T-helper 1 cell treated with Interleukin-12 subunit alpha and Interleukin-12 subunit beta and Interleukin-4 antibody, amounts not matched to agents 30 μg/mL and 1 μg/mL, for 36 hours (primary cell): ENCODE measurements at regions not wholly inside any gene's neighbourhood (a gene's known extent, or its start where the extent isn't known, plus 50 kb on each side); places are given as distances from the start of the nearest gene placed in this dataset.
"Not testable (repeated sequence)": the region's sequence is repeated elsewhere in the genome, so short reads cannot be mapped to it uniquely, and the experiment has no call there.

Experiments used
- H3K27ac Mint-ChIP-seq: one replicate; pipeline ENCODE4 v1.8.0; 2021; ENCODE audit warnings: mild to moderate bottlenecking, mixed read lengths
- H3K27me3 Mint-ChIP-seq: one replicate; pipeline ENCODE4 v1.8.0; 2021; ENCODE audit warnings: low read depth, mixed read lengths
- H3K36me3 Mint-ChIP-seq: one replicate; pipeline ENCODE4 v1.8.0; 2021; ENCODE audit warnings: low read depth, mixed read lengths
- H3K4me1 Mint-ChIP-seq: one replicate; pipeline ENCODE4 v1.8.0; 2021; ENCODE audit warnings: low read depth, mixed read lengths
- H3K4me3 Mint-ChIP-seq: one replicate; pipeline ENCODE4 v1.8.0; 2021; ENCODE audit warnings: mild to moderate bottlenecking, moderate library complexity, mixed read lengths
- H3K9me3 Mint-ChIP-seq: one replicate; pipeline ENCODE4 v1.8.0; 2021; ENCODE audit warnings: mixed read lengths

DNA sequence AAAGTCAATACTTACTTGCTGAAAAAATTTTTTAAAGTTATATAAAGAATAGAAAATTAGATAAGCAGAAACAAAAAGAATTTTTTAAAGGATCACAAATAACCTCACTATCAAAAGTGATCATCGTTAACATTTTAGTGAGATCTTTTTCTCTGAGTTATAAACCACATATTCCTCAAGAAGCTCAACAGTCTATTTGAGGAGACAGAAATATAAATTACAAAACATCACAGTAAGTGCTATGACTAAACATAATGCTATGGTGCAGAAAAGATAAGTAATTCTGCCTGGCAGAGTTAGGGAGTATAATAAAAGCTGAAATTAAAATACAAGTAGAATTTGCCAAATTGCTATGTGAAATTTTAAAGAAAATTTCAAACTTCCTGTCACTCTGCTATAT, 226.7 kb downstream of the LMBRD1 start:
- Mint-ChIP-seq H3K27ac (no peak overlapping the region), H3K36me3 (no peaks in the 10 kb centered on the region), H3K27me3 (peaks cover 3% of the 10 kb centered on the region), H3K4me1 (no peaks in the 10 kb centered on the region), H3K4me3 (no peak overlapping the region), H3K9me3 (peaks cover 3% of the 10 kb centered on the region)

DNA sequence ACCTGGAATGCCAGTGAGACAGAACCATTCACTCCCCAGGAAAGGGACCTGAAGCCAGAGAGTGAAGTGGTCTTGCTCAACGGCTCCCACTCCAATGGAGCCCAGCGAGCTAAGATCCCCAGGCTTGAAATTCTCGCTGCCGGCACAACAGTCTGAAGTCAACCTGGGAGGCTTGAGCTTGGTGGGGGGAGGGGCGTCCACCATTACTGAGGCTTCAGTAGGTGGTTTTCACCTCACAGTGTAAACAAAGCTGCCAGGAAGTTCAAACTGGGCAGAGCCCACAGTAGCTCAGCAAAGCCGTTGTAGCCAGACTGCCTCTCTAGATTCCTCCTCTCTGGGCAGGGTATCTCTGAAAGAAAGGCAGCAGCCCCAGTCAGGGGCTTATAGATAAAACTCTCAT, 236.2 kb downstream of the LMBRD1 start:
- not testable (repeated sequence) for H3K4me1 Mint-ChIP-seq, H3K4me3 Mint-ChIP-seq, H3K27me3 Mint-ChIP-seq, H3K27ac Mint-ChIP-seq, H3K36me3 Mint-ChIP-seq, H3K9me3 Mint-ChIP-seq

DNA sequence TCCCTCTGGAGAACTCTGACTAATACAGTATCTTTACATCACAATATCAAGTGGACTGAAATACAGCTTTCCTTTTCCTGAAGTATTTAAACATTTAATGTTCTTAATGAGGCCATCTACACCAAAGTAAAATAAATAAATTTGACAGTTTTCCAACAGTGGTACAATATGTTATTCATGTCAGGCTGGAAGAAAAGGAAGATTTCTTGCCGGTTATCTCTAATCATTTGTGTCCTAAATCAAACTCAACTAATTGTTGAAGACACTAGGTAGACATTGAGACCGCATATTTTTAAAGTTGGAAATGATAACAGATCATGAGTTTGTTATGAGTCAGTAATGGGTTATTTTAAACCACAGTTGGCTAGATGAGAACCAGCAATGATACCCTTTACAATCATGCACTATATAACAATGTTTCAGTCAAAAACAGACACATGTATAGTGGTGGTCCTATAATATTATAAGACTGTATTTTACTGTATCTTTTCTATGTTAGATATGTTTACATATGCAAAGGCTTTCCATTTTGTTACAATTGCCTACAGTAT, 241.6 kb downstream of the LMBRD1 start:
- Mint-ChIP-seq H3K4me3 (no peak overlapping the region), H3K9me3 (no peaks in the 10 kb centered on the region), H3K27me3 (no peaks in the 10 kb centered on the region), H3K4me1 (no peaks in the 10 kb centered on the region), H3K36me3 (no peaks in the 10 kb centered on the region), H3K27ac (no peak overlapping the region)

DNA sequence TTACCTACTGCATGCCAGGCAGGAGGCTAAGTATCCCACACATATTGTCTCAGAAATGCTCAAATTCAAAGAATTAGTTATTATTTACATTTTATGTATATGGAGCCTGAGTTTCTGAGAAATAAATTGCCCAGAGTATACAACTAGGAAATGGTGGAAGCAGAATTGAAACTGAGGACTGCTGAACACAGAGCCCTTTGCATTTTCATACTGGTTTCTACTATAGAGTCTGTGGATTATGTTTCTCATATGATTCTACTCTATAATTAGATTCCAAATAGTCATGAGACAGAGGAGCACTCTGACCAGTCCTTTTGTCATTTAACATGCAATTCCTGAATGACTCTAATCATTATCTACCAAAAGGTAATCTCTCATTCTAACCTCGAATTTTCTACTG, 254.3 kb downstream of the LMBRD1 start:
- Mint-ChIP-seq H3K36me3 (no peaks in the 10 kb centered on the region), H3K4me1 (no peaks in the 10 kb centered on the region), H3K27ac (no peak overlapping the region), H3K4me3 (no peak overlapping the region), H3K9me3 (no peaks in the 10 kb centered on the region), H3K27me3 (no peaks in the 10 kb centered on the region)

DNA sequence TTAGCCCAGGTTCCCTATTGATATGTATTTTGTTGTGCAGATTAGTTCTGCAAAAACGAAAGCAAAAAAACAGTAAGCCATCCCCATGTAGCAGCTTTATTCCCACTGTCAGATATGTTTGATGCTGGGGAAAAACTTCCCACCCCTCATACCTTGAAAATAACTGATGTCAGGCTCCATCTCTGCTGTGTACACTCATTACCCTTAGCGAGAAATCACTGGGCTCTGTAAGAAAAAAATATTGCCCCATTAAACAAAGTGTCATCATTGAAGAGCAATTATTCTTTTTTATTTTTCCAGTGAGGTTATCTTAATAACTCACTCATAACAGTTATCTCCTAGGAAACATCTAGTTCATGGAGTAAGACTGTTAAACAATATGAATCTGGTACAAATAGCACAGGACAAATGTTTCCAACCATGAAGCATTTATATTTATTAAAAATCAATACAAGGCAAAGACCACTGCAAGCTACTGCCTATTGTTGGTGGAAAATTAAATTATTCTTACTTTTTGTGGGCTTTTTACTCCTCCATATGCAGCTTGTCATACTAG, 268.8 kb downstream of the LMBRD1 start:
- Mint-ChIP-seq H3K27me3 (no peaks in the 10 kb centered on the region), H3K27ac (no peak overlapping the region), H3K9me3 (no peaks in the 10 kb centered on the region), H3K4me3 (no peak overlapping the region), H3K36me3 (no peaks in the 10 kb centered on the region), H3K4me1 (no peaks in the 10 kb centered on the region)

DNA sequence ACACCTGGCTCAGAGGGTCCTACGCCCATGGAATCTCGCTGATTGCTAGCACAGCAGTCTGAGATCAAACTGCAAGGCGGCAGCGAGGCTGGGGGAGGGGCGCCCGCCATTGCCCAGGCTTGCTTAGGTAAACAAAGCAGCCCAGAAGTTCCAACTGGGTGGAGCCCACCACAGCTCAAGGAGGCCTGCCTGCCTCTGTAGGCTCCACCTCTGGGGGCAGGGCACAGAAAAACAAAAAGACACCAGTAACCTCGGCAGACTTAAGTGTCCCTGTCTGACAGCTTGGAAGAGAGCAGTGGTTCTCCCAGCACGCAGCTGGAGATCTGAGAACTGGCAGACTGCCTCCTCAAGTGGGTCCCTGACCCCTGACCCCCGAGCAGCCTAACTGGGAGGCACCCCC, 281.3 kb downstream of the LMBRD1 start:
- not testable (repeated sequence) for H3K27me3 Mint-ChIP-seq, H3K4me3 Mint-ChIP-seq

DNA sequence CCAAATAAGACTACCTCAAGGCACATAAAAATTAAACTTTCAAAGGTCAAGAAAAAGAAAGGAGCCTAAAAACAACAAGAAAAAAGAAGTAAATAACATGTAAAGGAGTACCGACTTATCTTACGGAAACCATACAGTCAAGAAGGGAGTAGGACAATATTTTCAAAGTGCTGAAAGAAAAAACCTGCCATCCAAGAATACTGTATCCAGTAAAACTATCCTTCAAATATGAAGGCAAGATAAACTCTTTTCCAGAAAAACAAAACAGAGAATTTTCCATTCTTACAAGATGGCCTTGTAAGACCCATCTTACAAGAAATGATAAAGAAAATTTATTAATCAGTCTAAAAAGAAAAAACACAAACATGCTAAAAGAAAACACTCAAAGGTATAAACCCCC, 302.2 kb downstream of the LMBRD1 start:
- H3K4me3 Mint-ChIP-seq = no peak overlapping the region
- no peaks in the 10 kb centered on the region for H3K36me3 Mint-ChIP-seq
- H3K9me3 Mint-ChIP-seq = peaks cover 10% of the 10 kb centered on the region
- H3K27ac Mint-ChIP-seq = no peak overlapping the region
- H3K27me3 Mint-ChIP-seq = no peaks in the 10 kb centered on the region
- no peaks in the 10 kb centered on the region for H3K4me1 Mint-ChIP-seq

More for the DNA sequence above, 281.3 kb downstream of the LMBRD1 start:
- not testable (repeated sequence) for H3K4me1 Mint-ChIP-seq, H3K36me3 Mint-ChIP-seq, H3K9me3 Mint-ChIP-seq, H3K27ac Mint-ChIP-seq

DNA sequence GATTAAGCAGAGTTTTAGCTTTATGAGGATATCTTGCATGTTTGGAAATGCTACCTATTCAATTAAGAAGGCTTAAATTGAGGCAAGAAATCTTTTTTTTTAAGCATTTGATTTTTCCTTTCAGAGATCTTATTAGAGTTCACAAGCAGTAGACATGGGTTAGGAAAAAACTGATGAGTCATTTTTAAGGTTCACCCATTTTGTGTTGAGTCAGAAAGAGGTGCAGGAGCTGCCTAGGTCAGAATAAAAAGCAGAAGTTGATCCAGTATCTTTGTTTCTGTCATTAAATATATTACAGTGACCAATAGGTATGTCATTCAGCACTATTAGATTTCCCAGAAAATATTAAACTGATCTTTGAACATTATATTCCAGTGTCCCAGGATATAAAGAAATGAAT, 306.8 kb downstream of the LMBRD1 start:
- H3K4me1 Mint-ChIP-seq = no peaks in the 10 kb centered on the region
- H3K27me3 Mint-ChIP-seq = no peaks in the 10 kb centered on the region
- H3K4me3 Mint-ChIP-seq = no peak overlapping the region
- H3K9me3 Mint-ChIP-seq = peaks cover 22% of the 10 kb centered on the region
- no peaks in the 10 kb centered on the region for H3K36me3 Mint-ChIP-seq
- no peak overlapping the region for H3K27ac Mint-ChIP-seq

DNA sequence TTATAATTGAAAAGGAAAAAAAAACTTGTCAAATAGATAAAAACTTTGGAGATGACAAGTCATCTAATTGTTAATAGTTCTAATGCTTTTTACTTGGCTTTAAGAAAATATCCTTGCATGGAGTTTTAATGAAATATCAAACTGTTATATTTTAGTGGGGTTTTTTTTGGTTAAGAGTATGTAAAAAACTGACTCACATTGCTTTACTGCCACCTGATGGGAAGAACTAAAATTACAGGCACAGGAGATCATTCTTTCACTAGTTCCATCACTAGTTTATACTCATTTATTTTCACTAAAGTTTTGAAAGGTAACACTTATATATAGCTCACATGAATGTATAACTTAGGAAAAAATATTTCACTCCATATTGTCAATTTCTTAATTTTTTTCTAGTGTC, 309.1 kb downstream of the LMBRD1 start:
- no peak overlapping the region for H3K4me3 Mint-ChIP-seq
- no peaks in the 10 kb centered on the region for H3K4me1 Mint-ChIP-seq
- peaks cover 12% of the 10 kb centered on the region for H3K9me3 Mint-ChIP-seq
- H3K27me3 Mint-ChIP-seq = no peaks in the 10 kb centered on the region
- no peaks in the 10 kb centered on the region for H3K36me3 Mint-ChIP-seq
- no peak overlapping the region for H3K27ac Mint-ChIP-seq

DNA sequence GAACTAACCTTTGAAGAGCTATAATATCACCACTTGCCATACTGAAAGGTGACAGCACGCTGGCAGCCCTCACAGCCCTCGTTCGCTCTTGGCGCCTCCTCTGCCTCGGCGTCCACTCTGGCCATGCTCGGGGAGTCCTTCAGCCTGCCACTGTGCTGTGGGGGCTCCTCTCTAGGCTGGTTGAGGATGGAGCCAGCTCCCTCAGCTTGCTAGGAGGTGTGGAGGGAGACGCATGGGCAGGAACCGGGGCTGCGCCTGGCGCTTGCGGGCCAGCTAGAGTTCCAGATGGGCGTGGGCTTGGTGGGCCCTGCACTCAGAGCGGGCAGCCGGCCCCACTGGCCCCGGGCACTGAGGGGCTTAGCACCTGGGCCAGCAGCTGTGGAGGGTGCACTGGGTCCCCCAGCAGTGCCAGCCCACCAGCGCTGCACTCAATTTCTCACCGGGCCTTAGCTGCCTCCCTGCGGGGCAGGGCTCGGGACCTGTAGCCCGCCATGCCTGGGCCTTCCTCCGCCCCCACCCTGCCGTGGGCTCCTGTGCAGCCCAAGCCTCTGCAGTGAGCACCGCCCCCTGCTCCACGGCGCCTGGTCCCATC, 329.7 kb downstream of the LMBRD1 start:
- Mint-ChIP-seq H3K4me1 (no peaks in the 10 kb centered on the region), H3K9me3 (peaks cover 5% of the 10 kb centered on the region), H3K27me3 (no peaks in the 10 kb centered on the region), H3K36me3 (no peaks in the 10 kb centered on the region), H3K4me3 (no peak overlapping the region), H3K27ac (no peak overlapping the region)

DNA sequence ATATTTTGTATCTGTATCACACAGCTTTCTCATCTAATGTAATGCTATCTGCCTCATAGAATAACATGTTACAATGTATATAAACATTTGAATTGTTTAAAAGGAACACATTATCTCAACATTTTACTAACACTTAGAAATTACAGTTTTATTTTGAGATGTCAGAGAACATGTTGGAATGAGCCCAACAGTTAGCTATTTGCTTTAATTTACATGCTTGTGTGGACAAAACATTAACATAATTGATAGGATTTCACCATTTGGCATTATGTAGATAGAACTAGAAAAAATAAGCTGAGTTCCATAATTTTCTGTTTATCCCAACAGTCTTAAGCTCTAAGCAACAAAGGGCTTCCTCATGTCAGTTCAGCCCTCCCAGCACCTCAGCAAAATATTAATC, 330.9 kb downstream of the LMBRD1 start:
- Mint-ChIP-seq H3K27me3 (no peaks in the 10 kb centered on the region), H3K9me3 (peaks cover 5% of the 10 kb centered on the region), H3K27ac (no peak overlapping the region), H3K36me3 (no peaks in the 10 kb centered on the region), H3K4me3 (no peak overlapping the region), H3K4me1 (no peaks in the 10 kb centered on the region)

DNA sequence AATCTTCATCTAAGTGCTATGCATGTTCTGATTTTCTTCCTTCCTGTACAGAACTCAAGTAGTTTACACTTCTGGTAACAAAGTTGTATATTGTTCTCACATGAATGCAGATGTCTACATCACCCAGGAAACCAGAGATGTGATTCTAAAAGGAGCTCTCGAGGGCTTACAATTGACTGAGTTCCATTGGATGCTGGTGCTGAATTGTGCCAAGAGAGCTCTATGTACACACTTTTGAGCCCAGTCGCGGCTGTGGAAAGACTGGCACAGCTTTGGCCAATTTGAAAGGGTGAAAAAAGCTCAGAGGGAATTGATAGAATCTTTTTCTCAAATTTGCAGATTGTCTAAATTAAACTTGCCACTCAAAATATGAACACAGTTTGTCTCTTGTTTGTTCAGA, 340.7 kb downstream of the LMBRD1 start:
- Mint-ChIP-seq H3K27ac (no peak overlapping the region), H3K4me1 (no peaks in the 10 kb centered on the region), H3K36me3 (no peaks in the 10 kb centered on the region), H3K9me3 (peaks cover 4% of the 10 kb centered on the region), H3K27me3 (no peaks in the 10 kb centered on the region), H3K4me3 (no peak overlapping the region)

DNA sequence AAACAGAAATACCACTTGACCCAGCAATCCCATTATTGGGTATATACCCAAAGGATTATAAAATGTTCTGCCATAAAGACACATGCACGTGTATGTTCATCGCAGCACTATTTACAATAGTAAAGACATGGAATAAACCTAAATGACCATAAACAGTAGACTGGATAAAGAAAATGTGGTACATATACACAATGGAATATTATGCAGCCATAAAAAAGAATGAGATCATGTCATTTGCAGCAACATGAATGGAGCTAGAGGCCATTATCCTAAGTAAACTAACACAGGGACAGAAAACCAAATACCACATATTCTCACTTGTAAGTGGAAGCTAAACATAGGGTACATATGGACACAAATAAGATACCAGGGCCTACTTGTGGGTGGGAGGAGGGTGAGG, 342.2 kb downstream of the LMBRD1 start:
- not testable (repeated sequence) for H3K4me1 Mint-ChIP-seq, H3K27ac Mint-ChIP-seq, H3K4me3 Mint-ChIP-seq, H3K36me3 Mint-ChIP-seq, H3K27me3 Mint-ChIP-seq
- peaks cover 11% of the 10 kb centered on the region for H3K9me3 Mint-ChIP-seq

DNA sequence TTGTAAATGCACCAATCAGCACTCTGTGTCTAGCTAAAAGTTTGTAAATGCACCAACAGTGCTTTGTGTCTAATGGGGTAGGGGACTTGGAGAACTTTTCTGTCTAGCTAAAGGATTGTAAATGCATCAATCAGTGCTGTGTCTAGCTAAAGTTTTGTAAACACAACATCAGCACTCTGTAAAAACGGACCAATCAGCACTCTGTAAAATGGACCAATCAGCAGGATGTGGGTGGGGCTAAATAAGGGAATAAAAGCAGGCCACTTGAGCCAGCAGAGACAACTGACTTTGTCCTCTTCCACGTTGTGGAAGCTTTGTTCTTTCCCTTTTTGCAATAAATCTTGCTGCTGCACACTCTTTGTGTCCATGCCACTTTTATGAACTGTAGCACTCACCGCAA, 346.3 kb downstream of the LMBRD1 start:
- H3K36me3 Mint-ChIP-seq, H3K4me1 Mint-ChIP-seq, H3K4me3 Mint-ChIP-seq, H3K27me3 Mint-ChIP-seq, H3K27ac Mint-ChIP-seq: not testable (repeated sequence)
- H3K9me3 Mint-ChIP-seq = peaks cover 22% of the 10 kb centered on the region

DNA sequence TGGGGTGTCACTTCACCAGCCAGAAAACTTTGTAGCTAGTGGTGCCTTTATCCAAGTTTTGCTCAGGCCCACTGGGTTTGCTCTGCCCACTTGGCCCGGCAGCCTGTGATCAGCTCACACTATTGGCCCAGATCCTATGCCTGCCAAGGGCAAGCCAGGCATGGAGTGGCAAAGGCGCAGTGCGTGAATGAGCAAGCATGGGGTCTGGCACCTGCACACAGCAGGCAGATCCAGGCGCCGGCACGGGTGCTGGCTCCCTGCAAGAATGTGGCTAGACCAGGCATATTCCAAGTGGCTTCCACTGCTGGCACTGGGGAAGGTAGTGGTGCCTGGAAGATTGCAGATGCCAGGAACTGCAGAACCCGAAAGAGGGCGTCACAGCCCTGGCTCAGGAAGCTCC, 346.9 kb downstream of the LMBRD1 start:
- Mint-ChIP-seq H3K27ac (no peak overlapping the region), H3K27me3 (no peaks in the 10 kb centered on the region), H3K4me1 (no peaks in the 10 kb centered on the region), H3K9me3 (peaks cover 24% of the 10 kb centered on the region), H3K36me3 (no peaks in the 10 kb centered on the region), H3K4me3 (no peak overlapping the region)
